ENCODE measurements at regions not wholly inside any gene's neighbourhood (a gene's known extent, or its start where the extent isn't known, plus 50 kb on each side); places are given as distances from the start of the nearest gene placed in this dataset.

DNA sequence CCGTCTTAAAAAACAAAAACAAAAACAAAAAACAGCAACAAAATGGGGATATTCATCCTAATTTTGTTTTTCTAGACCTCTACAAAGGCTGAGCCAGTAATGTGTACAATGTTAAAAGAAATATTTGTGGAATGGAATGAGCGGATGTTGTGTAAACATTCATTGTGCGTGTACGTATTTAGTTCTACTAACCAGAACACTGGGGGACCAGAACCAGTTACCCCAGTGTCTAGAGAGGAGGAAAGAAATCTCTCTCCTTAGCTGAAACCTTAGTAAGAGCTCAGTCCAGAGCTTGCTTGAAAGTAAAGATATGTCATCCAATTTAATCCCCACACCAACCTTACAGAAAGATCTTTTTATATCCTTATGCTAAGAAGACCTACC, 106.7 kb upstream of the CPEB4 start:
- DNase-seq: no peak

DNA sequence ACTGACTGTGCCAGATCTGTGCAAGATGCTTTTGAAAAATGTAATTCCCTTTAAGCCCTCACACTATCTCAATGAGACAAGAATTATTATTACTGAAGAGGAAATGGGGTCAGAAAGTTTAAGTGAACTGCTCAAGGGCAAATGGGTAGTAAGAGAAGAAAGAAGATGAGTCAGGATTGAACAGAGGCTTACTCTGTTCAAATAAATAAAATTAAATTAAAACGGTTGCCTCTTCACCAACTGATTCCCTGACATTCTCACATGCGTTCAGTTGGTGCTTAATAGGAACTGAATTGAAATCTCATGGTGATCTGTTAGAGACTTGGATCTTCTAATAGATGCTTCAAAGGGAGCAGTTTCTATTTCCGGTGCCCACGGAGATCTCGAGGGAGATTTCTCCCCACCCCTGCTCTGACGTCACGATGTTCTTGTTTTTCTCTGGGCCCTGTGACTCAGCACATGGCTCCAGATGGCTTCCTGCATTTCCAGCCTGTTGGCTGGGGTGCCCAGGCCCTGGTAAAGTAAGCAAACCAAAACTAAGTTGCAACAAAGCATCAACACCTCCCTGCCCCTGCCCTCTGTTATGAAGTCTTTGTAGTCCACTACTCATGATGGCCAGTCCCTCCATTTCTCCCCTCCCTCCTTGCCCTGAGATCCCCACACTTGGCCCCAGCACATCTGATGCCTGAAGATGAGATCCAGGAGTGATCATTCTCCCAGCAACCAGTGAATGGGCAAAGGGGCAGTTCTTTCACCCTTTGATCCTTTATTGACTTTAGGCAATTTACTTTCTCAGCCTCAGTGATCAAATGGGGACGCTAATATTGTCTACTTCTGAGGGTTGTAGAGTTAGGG, 106.1 kb upstream of the CPEB4 start:
- DNase-seq: no peak

DNA sequence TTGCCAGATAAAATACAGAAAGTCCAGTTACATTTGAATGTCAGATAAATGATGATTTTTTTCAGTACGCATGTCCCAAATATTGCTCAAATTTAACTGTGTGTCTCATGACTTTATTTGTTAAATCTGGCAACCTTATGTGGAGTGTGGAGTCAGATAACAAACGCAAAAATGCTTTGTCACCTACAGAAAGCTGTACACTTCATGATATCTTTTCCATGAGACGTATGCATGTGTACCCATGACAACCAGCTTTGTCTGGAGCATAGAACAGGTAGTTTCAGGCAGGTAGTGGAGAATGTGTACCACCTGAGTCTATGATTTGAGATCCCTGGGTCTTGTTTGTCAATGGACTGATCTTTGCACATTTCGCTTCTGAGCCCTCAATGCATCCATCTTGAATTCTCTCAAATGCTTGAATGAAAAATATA, 105.5 kb upstream of the CPEB4 start:
- no peak for DNase-seq

DNA sequence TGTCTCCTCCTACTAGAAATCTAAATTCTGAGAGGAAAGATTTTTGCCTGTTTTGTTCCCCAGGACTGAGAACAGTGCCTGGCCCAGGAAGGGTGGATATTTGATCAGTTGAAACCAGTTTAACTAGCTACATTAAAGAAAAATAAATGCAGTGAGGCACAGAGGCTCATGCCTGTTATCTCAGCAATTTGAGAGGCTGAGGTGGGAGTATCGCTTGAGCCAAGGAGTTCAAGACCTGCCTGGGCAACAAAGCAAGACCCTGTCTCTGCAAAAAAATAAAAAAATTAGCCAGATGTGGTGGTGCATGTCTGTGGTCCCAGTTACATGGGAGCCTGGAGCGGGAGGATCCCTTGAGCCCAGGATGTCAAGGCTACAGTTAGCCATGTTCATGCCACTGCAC, 104.8 kb upstream of the CPEB4 start:
- no peak for DNase-seq

- DNase-seq: no peak
These were observed 102.7 kb upstream of the CPEB4 start for GRCh38 chr5:173785400-173785799.

- no peak for DNase-seq
These were observed 102.3 kb upstream of the CPEB4 start for GRCh38 chr5:173785866-173786265.

- DNase-seq: no peak
These were observed 101.6 kb upstream of the CPEB4 start for GRCh38 chr5:173786286-173787187.

GRCh38 chr5:173789031-173789920, 98.9 kb upstream of the CPEB4 start:
- DNase-seq: no peak

DNA sequence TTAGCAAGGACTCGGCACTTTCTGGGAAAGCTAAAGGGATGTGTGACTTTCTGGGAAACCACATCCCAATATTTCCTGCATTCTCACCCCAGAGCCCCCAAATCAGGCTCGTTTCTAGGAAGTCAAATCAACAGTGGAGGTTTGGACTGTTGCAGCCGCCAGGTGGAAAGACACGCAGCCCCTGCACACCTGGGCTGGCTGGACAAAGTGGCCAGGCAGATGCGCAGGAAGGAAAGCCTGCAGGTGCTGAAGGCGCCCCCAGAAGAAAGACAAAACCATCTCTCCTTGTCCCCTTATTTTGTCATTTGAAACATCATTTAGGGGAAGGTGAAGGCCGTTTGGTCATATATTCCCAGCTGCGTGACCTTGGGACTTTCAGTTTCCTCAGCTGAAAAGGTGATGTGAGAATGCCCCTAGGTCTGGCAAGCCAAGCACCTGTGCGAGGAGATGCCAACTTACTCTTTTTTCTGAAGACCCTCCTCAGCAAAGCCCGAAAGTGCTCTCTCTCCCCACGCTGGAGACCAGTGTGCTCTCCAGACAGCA, 97.9 kb upstream of the CPEB4 start:
- DNase-seq: no peak

DNA sequence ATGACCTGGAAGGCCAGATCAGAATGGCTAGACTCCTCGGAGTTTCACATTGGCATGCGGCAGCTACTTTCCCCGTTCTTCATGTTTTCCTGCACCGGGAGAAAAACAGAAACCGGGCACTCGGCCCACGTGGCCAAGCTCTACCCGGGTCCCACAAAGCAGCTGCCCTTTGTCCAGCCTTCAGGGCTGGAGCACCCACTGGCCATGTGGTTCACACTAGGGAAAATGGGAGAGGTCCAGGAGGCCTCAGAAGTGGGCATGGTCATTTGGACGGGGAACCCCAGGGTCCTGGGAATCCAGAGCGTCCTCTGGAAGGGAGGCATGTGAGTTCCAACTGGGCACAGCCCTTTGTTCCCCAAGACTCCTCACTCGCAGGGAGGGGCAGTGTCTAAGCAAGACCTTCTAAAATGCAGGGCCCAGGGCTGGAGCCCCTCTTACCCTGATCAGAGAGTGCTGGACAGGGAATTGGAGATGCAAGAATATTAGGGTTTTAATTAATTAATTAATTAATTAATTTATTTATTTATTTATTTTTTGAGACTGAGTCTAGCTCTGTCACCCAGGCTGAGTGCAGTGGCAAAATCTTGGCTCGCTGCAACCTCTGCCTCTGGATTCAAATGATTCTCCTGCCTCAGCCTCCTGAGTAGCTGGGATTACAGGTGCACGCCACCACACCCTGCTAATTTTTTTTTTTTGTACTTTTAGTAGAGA, 97.2 kb upstream of the CPEB4 start:
- DNase-seq: no peak

DNA sequence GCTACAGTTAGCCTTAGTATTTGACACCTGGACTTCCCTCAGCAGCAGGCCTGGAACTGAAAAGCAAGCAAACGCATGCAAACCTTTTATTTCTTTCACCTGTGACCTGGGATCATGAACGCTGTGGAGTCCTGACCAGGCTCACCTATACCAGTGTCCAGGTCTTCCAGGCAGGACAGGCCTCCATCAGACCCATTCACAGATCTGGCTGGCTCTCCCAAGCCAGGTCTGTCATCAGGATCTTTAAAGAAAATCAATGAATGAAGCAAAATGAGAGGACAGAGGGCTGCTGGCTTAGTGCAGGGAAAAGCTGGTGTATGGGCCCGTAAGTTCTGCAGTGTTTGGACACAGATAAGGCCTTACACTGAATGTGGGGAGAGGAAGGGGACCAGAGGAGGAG, 96.3 kb upstream of the CPEB4 start:
- DNase-seq: no peak

GRCh38 chr5:173792781-173793547, 95.2 kb upstream of the CPEB4 start:
- DNase-seq: no peak

DNA sequence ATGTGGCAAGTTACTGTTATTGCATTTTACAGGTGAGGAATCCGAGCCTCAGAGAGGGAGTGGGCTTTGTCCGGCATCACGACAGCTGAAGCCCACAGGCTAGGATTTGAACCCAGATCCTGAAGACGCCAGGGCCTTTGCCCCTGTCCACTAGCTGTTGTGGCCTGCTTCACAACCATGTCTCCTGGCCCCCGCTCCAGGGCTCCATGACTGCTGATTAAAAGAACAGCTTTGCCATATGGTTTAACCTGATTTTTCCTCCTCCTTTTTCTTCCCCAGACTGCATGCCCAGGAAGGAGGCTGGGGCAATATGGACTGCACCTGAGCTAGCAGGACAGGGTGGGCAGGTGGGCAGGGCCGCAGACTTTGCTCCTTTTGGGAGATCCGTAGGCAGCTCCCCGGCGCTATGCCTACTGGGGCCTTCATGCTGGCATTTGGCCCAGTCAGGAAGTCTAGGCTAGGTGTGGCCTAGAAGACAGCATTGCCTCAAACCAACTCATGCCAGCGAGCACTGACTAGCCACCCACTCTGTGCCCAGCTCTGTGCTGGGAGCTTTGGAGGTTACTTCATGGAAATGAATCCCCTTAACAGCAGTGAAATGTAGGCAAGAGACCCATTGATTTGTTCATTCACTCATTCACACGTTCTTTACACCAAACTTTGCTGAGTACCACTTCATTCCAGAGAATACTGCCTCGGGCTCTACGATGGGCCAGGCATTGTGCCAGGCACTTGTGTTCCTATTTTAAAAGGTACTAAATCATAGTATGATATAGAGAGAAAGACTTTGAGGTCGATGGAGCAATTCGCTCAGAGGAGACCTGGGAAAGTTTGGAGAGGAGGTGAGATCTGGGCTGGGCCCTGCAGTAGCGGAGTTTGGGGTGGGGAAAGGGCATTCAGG, 94.3 kb upstream of the CPEB4 start:
- DNase-seq: no peak

DNA sequence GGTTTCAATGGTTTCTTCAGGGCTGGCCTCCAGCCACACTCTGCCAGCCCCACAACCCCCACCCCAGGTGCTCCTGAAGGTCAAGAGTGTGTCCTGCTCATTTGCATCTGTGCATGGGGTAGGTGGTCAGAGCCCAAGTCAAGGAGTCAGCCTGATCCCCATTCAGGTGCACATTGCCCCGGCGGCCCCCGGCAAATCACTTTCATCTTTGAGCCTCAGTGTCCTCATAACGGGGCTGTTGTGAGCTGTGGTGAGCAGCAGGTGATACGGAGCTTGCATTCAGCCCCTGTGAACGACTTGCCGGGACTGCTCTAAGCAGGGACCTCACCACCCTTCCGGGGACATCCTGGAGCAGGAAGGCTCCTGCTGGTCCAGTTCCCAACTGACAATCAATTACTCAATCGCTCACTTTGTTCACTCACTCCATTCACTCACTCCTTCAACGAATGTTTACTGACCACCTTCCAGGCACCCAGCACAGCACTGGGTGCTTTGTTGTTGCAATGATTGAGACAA, 93.2 kb upstream of the CPEB4 start:
- DNase-seq: no peak

DNA sequence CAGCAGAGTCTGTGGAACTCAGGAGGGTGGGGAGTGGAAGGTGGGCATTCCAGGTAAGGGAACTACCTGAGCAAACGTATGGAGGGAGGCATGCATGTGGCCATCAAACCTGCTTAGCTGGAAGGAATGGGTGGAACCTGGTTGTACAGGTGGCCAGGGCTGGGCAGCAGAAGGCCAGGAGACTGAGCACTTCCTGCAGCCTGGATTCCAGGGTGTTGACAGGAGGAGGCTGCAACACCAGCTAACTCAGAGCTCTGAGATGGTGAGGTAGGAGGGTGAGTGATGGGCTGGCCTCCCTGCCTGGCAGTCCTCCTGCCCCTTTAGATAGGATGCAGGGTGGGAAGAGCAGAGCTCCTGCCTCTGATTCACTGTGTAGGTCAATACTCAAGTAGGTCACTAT, 92.5 kb upstream of the CPEB4 start:
- DNase-seq: no peak

GRCh38 chr5:173796721-173797495, 91.2 kb upstream of the CPEB4 start:
- DNase-seq: no peak

- no peak for DNase-seq
These were observed 89.9 kb upstream of the CPEB4 start for GRCh38 chr5:173798127-173798810.
